Smooth muscle cell (in vitro differentiated cells): ENCODE measurements at regions not wholly inside any gene's neighbourhood (a gene's known extent, or its start where the extent isn't known, plus 50 kb on each side); places are given as distances from the start of the nearest gene placed in this dataset.

Experiments
- DNase-seq: peaks from one replicate; lab custom pipeline; 2025; ENCODE audit not compliant: unreplicated experiment; lab: John Stamatoyannopoulos, UW
- H2AFZ ChIP-seq: fragments of 200-600 bp; sonication (generic); 2 replicates; pipeline ENCODE4 v1.6.0; 2016; ENCODE audit warnings: antibody characterized with exemption, low read depth, mild to moderate bottlenecking
- H3F3A ChIP-seq: fragments of 200-600 bp; sonication (generic); 2 replicates; pipeline ENCODE4 v1.6.0; 2017; ENCODE audit warnings: antibody characterized with exemption, low read depth
- H3K27ac ChIP-seq: fragments of 200-600 bp; sonication (generic); 2 replicates; pipeline ENCODE4 v1.5.1; 2016; ENCODE audit warnings: low read depth, mild to moderate bottlenecking
- H3K27me3 ChIP-seq: fragments of 200-600 bp; sonication (generic); 2 replicates; pipeline ENCODE4 v1.6.1; 2016; ENCODE audit warnings: low read depth, mild to moderate bottlenecking
- H3K36me3 ChIP-seq: fragments of 200-600 bp; sonication (generic); 2 replicates; pipeline ENCODE4 v1.5.1; 2016; ENCODE audit warnings: low read depth
- H3K4me1 ChIP-seq: fragments of 200-600 bp; sonication (generic); 2 replicates; pipeline ENCODE4 v1.5.1; 2016; ENCODE audit warnings: low read depth
- H3K4me2 ChIP-seq: fragments of 200-600 bp; sonication (generic); 2 replicates; pipeline ENCODE4 v1.6.0; 2016; ENCODE audit warnings: mild to moderate bottlenecking
- H3K4me3 ChIP-seq: fragments of 200-600 bp; sonication (generic); 2 replicates; pipeline ENCODE4 v1.5.1; 2016; ENCODE audit warnings: mild to moderate bottlenecking
- H3K79me2 ChIP-seq: fragments of 200-600 bp; sonication (generic); 2 replicates; pipeline ENCODE4 v1.6.0; 2016; ENCODE audit warnings: low read depth, mild to moderate bottlenecking
- H3K9ac ChIP-seq: fragments of 200-600 bp; sonication (generic); 2 replicates; pipeline ENCODE4 v1.6.0; 2016; ENCODE audit warnings: low read depth
- H3K9me3 ChIP-seq: fragments of 200-600 bp; sonication (generic); replicated peaks from 2 replicates; pipeline ENCODE4 v1.5.1; 2016; ENCODE audit warnings: low read depth
- H4K20me1 ChIP-seq: fragments of 200-600 bp; sonication (generic); 2 replicates; pipeline ENCODE4 v1.6.0; 2016; ENCODE audit warnings: low read depth
- WGBS: methylation state at CpG from one replicate; pipeline ENCODE4 v1.1.7; 2016; ENCODE audit warnings: low lambda C conversion rate; 5-methylcytosine and 5-hydroxymethylcytosine counted together
- TF ChIP-seq, protein P1 (sequence below): fragments of 200-600 bp; sonication (generic); IDR thresholded peaks from 2 replicates; pipeline ENCODE4 v1.5.1; 2017; ENCODE audit warnings: borderline replicate concordance, mild to moderate bottlenecking, antibody characterized with exemption; ENCODE audit not compliant: insufficient read depth, poor library complexity, severe bottlenecking

DNA sequence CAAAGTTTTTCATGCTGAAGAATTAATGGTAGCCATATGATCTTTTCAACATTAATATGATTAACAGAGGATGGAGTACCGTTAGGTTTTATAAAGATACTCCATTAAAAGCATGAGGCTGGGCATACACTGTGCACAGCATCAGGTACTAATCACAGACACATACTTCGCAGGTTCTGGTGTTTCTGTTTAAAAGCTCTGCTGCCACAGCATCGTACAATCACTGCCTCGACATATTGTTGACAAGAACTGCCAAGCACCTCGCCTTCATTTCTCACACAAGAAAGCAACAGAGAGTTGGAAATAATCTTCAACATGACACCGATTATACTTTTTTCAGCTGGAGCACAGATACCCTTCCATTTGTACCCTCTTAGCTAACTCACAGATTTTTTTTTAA lies 753.4 kb upstream of the FAM241A start:
- no peak overlapping the region for H3K4me2 ChIP-seq
- H3K79me2 ChIP-seq: no peaks in the 10 kb centered on the region
- no peaks in the 10 kb centered on the region for H3F3A ChIP-seq
- H3K9ac ChIP-seq: no peak overlapping the region
- H3K9me3 ChIP-seq: no peaks in the 10 kb centered on the region
- H3K27ac ChIP-seq: no peak overlapping the region
- WGBS: 91% methylated on average over 6 of the region's 6 CpGs
- no peak overlapping the region for H2AFZ ChIP-seq
- no peak overlapping the region for H3K4me3 ChIP-seq
- H3K27me3 ChIP-seq: no peaks in the 10 kb centered on the region
- H4K20me1 ChIP-seq: no peaks in the 10 kb centered on the region
- TF ChIP-seq, protein P1, sequence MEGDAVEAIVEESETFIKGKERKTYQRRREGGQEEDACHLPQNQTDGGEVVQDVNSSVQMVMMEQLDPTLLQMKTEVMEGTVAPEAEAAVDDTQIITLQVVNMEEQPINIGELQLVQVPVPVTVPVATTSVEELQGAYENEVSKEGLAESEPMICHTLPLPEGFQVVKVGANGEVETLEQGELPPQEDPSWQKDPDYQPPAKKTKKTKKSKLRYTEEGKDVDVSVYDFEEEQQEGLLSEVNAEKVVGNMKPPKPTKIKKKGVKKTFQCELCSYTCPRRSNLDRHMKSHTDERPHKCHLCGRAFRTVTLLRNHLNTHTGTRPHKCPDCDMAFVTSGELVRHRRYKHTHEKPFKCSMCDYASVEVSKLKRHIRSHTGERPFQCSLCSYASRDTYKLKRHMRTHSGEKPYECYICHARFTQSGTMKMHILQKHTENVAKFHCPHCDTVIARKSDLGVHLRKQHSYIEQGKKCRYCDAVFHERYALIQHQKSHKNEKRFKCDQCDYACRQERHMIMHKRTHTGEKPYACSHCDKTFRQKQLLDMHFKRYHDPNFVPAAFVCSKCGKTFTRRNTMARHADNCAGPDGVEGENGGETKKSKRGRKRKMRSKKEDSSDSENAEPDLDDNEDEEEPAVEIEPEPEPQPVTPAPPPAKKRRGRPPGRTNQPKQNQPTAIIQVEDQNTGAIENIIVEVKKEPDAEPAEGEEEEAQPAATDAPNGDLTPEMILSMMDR: no peak
- no peaks in the 10 kb centered on the region for H3K36me3 ChIP-seq
- no peak for DNase-seq
- no peaks in the 10 kb centered on the region for H3K4me1 ChIP-seq

DNA sequence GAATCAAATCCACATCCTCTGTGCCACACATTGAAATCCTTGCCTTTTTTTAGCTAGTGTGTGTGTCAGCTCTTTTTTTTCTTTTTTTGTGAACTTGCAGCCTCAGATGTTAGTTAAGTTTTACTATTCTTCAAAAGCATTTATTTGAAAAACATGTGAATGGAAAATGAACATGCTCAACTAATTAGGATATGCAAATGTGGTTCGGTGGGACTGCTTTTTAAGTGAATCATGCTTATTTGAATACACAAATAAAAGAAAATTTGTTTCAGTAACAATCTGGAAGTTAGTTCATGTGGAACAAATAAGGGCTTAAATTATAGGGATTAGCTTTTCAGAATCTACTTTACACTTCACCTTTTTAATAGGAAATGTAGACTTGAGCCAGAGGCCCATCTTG lies 751.5 kb upstream of the FAM241A start:
- H3K4me2 ChIP-seq: no peak overlapping the region
- no peak overlapping the region for H3K4me3 ChIP-seq
- H3K27ac ChIP-seq: no peak overlapping the region
- no peaks in the 10 kb centered on the region for H3K4me1 ChIP-seq
- no peaks in the 10 kb centered on the region for H3K27me3 ChIP-seq
- TF ChIP-seq, protein P1: no peak
- no peak overlapping the region for H3K9ac ChIP-seq
- WGBS: 87% methylated on average over 1 of the region's 1 CpG
- no peaks in the 10 kb centered on the region for H3K9me3 ChIP-seq
- no peaks in the 10 kb centered on the region for H4K20me1 ChIP-seq
- no peaks in the 10 kb centered on the region for H3K79me2 ChIP-seq
- no peaks in the 10 kb centered on the region for H3F3A ChIP-seq
- H3K36me3 ChIP-seq: no peaks in the 10 kb centered on the region
- no peak overlapping the region for H2AFZ ChIP-seq
- DNase-seq: no peak

DNA sequence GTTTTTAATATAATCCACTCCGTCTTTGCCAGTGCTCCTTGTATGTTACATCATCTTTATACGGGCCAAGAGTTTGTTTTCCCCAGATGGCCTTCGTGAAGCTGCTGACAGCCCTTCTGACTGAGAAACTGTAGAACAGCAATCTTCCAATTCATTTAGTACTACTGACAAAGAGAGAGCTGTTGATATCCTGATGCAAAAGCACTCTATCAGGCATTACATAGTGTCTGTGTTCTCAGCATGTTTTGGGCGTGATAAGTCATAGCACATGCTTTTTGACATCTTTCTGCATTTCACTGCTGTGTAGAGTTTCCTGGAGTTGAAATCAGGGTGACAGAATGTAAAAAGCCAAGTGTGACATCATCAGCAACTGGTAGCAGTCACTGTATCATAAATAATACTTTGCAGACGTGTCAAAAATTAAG lies 746.3 kb upstream of the FAM241A start:
- Histone ChIP-seq H3K36me3 (no peaks in the 10 kb centered on the region), H4K20me1 (no peaks in the 10 kb centered on the region), H3K27ac (peak overlapping the region; percentile 61), H3K4me2 (peak overlapping the region; percentile 63), H2AFZ (peak overlapping the region; percentile 91), H3K79me2 (no peaks in the 10 kb centered on the region), H3K4me3 (no peak overlapping the region), H3F3A (no peaks in the 10 kb centered on the region), H3K9me3 (no peaks in the 10 kb centered on the region), H3K27me3 (no peaks in the 10 kb centered on the region), H3K4me1 (no peaks in the 10 kb centered on the region), H3K9ac (no peak overlapping the region)
- TF ChIP-seq, protein P1: no peak
- WGBS: 24% methylated on average over 5 of the region's 5 CpGs
- no peak for DNase-seq

DNA sequence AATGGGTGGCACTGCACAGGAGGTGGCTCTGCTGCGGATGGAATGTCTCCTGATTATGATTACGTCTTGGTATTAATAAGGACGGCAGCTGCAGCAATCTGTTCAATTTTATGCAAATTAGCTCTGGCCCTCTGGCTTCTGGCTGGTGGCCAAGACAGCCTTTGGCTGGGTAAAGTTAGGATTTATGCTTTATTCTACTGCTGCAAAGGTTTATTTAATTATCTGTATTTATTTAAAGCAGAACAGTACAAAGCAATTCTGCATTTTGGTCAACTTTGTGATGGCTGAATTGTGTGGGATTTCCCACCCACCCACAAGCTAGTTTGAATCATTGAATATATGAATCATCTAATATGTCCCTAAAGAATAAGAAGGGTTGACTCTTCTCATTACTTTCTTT lies 745.6 kb upstream of the FAM241A start:
- no peak overlapping the region for H3K9ac ChIP-seq
- H3K36me3 ChIP-seq: no peaks in the 10 kb centered on the region
- TF ChIP-seq, protein P1: no peak

More for the DNA sequence above, 745.6 kb upstream of the FAM241A start:
- DNase-seq: no peak
- Histone ChIP-seq H3K4me2 (peak overlapping the region; percentile 63), H3K79me2 (no peaks in the 10 kb centered on the region), H3K27ac (peak overlapping the region; percentile 61), H3F3A (no peaks in the 10 kb centered on the region), H3K27me3 (no peaks in the 10 kb centered on the region), H3K9me3 (no peaks in the 10 kb centered on the region), H2AFZ (no peak overlapping the region), H3K4me1 (no peaks in the 10 kb centered on the region), H3K4me3 (no peak overlapping the region), H4K20me1 (no peaks in the 10 kb centered on the region)
- 41% methylated on average over 3 of the region's 3 CpGs for WGBS
